Panc1 (cell line): ENCODE measurements at regions not wholly inside any gene's neighbourhood (a gene's known extent, or its start where the extent isn't known, plus 50 kb on each side); places are given as distances from the start of the nearest gene placed in this dataset.

Experiments used
- TCF7L2 ChIP-seq: IDR thresholded peaks from 2 replicates; pipeline ENCODE4 v1.6.1; 2011; ENCODE audit warnings: mild to moderate bottlenecking, low read depth, low read length, inconsistent platforms
- TF ChIP-seq, protein P1 (sequence below): fragments of 450-650 bp; IDR thresholded peaks from 2 replicates; pipeline ENCODE4 v1.5.1; 2017; ENCODE audit warnings: mild to moderate bottlenecking

DNA sequence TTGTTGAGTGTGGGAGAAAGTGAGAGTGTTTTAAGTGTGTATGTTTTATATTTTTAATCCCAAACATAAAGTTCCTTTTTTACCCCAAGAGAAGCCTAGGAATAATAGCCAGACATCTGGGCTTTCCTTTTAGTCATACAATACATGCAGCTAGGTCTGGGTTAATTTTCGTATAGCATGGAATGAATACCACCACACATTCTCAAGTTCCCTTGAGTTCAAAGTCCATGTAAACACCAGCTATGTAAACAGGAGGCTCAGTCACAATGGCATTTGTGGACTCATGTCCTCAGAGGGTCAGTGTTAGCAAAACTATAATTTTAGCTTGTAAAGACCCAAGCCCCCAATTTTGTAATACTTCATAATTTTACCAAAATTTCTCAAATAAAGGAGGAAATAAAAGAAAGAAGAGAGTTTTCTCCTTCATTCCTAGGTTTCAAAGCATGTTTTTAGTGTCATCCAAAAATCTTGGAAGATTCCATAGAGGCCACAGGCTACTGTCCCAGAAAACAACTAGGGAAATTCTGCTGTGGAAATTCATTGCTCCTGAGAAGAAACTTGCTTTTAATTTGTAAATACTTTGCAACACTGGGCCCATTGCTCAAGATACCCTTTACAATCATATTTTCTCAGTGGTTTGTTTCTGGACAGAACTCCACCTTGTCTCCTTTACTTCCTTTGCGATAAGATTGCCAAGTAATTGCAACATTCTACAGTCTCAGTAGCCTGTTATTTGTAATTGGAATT lies 671.2 kb downstream of the COL12A1 start:
- TF ChIP-seq, protein P1, sequence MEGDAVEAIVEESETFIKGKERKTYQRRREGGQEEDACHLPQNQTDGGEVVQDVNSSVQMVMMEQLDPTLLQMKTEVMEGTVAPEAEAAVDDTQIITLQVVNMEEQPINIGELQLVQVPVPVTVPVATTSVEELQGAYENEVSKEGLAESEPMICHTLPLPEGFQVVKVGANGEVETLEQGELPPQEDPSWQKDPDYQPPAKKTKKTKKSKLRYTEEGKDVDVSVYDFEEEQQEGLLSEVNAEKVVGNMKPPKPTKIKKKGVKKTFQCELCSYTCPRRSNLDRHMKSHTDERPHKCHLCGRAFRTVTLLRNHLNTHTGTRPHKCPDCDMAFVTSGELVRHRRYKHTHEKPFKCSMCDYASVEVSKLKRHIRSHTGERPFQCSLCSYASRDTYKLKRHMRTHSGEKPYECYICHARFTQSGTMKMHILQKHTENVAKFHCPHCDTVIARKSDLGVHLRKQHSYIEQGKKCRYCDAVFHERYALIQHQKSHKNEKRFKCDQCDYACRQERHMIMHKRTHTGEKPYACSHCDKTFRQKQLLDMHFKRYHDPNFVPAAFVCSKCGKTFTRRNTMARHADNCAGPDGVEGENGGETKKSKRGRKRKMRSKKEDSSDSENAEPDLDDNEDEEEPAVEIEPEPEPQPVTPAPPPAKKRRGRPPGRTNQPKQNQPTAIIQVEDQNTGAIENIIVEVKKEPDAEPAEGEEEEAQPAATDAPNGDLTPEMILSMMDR: no peak
- TF ChIP-seq TCF7L2: peak; percentile 47; the same call in 1 of the 2 replicates
